HepG2 (cell line): ENCODE measurements at regions not wholly inside any gene's neighbourhood (a gene's known extent, or its start where the extent isn't known, plus 50 kb on each side); places are given as distances from the start of the nearest gene placed in this dataset.
"Not testable (repeated sequence)": the region's sequence is repeated elsewhere in the genome, so short reads cannot be mapped to it uniquely, and the experiment has no call there.

Experiments used
- CTCF ChIP-seq: sonication (generic); formaldehyde crosslinking; IDR thresholded peaks from 2 replicates; pipeline ENCODE4 v1.5.0; 2020; ENCODE audit warnings: mild to moderate bottlenecking, missing genetic modification reagents, moderate library complexity
- EP300 ChIP-seq, 3 experiments: sonication (generic) in 1 of 3; formaldehyde crosslinking in 1 of 3; IDR thresholded peaks; 2 replicates each; pipeline versions ENCODE4 v1.5.1 to v1.6.1; 2011 to 2020; ENCODE audit warnings: low read depth in 2 of 3, low read length in 2 of 3, borderline replicate concordance in 1 of 3, improper control_type of control experiment in 1 of 3, mild to moderate bottlenecking in 1 of 3, missing genetic modification reagents in 1 of 3, moderate library complexity in 1 of 3
- MYNN ChIP-seq: sonication (generic); formaldehyde crosslinking; IDR thresholded peaks from 2 replicates; pipeline ENCODE4 v1.4.0; 2020; ENCODE audit warnings: mild to moderate bottlenecking, low read depth, missing genetic modification reagents
- PRPF4 ChIP-seq: fragments of 200-400 bp; formaldehyde crosslinking; IDR thresholded peaks from 2 replicates; pipeline ENCODE4 v1.6.1; 2016; ENCODE audit warnings: low read length, low read depth; ENCODE audit not compliant: poor library complexity, severe bottlenecking
- TRAFD1 ChIP-seq: sonication (generic); formaldehyde crosslinking; IDR thresholded peaks from 2 replicates; pipeline ENCODE4 v1.5.1; 2020; ENCODE audit warnings: missing genetic modification reagents, mild to moderate bottlenecking, borderline replicate concordance
- ZNF160 ChIP-seq: sonication (generic); formaldehyde crosslinking; IDR thresholded peaks from 2 replicates; pipeline ENCODE4 v1.8.0; 2022; ENCODE audit warnings: mild to moderate bottlenecking, inconsistent platforms, missing genetic modification reagents
- ZNF609 ChIP-seq: sonication (generic); formaldehyde crosslinking; IDR thresholded peaks from 2 replicates; pipeline ENCODE4 v1.4.0; 2020; ENCODE audit warnings: mild to moderate bottlenecking, missing genetic modification reagents, borderline replicate concordance
- ZNF747 ChIP-seq: sonication (generic); formaldehyde crosslinking; IDR thresholded peaks from 2 replicates; pipeline ENCODE4 v1.8.1; 2023; ENCODE audit warnings: missing genetic modification reagents, mild to moderate bottlenecking, borderline replicate concordance

GRCh38 chr10:109801191-109801590 lies 122.1 kb downstream of the XPNPEP1 start:
- TF ChIP-seq CTCF (CRISPR knock-in tag); ZNF160 (CRISPR knock-in tag); EP300 (IDR thresholded peaks at IDR 0.05; ENCODE audit: low read depth in 2 of 2, low read length in 2 of 2); EP300 (CRISPR knock-in tag; IDR thresholded peaks at IDR 0.05; ENCODE audit: borderline replicate concordance); PRPF4; ZNF747; TRAFD1; MYNN (CRISPR knock-in tag); ZNF609 (CRISPR knock-in tag): not testable (repeated sequence)
